Left hindlimb (tissue), 1 donor: ENCODE measurements at regions not wholly inside any gene's neighbourhood (a gene's known extent, or its start where the extent isn't known, plus 50 kb on each side); places are given as distances from the start of the nearest gene placed in this dataset.
"Not testable (repeated sequence)": the region's sequence is repeated elsewhere in the genome, so short reads cannot be mapped to it uniquely, and the experiment has no call there.

ENCODE experiments used
- DNase-seq: peaks from one replicate; pipeline ENCODE4 v3.0.0-alpha.2; 2018

DNA sequence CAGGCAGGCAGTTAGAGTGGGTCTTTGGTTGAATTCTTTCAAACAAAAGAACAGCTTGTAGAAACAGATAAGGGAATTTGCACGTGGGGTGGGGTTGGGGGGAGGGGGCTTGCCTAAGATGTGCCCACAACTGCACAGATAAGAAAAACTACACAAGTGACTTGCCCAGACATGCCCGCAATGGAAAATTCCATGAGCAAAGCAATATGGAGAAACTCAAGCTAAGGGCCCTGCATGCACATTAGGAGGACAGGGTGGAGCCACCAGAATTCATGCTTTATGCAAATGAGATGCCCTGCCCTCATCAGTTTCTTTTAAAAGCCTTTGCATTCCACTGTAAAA lies 755.6 kb upstream of the MIR17HG start:
- no peak for DNase-seq

DNA sequence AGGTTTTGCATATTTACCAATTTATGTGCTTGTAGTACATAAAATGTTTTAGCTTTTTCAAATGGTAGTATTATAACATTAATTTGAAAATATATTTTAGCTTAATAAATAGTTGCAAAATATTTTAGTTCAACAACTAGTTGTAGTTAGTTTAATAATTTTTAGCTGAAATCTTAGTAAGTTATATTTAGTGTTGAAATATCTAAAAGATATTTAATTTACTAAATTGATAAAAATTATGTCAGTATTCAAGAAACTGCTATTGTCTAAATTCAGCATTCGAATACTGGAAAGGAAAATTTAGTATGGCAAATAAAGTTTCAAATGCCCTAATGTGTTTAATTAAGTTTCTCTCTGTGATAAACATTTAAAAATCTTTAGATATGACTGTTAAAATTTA lies 754.5 kb upstream of the MIR17HG start:
- DNase-seq = no peak

DNA sequence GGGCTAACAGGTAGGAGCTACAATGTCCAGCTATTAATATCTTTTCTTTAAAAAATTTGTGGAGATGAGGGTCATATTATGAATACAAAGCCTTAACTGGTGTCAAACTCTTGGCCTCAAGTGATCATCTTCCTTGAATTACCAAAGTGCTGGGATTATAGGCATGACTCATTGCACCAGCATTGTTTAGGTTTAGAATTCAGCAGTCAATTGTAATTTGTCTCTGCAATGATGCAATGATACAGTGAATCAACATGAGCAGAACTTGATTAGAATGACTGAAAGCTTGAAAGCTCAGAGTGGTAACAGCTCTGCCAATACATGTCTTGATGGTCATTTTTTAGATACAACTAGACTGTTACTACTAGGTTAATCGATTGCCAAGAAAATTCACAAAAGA lies 752.8 kb upstream of the MIR17HG start:
- DNase-seq = no peak

DNA sequence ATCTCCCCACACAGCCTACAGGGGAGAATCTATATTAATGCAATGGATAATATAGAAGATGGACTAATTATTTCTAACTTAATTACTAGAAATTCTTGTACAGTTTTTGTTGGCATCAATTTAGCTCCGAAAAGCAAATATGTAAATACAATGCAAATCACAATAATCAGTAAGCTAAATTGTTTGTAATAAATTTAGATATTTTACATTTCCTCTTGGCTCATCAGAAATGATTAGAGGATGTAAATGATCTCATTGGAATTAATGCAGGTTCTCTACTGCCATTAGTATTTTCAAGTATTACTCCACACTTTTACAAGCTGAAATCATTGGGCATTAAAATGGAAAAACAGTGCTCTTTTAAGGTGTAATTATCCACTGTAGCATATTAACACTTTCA lies 741.8 kb upstream of the MIR17HG start:
- no peak for DNase-seq

DNA sequence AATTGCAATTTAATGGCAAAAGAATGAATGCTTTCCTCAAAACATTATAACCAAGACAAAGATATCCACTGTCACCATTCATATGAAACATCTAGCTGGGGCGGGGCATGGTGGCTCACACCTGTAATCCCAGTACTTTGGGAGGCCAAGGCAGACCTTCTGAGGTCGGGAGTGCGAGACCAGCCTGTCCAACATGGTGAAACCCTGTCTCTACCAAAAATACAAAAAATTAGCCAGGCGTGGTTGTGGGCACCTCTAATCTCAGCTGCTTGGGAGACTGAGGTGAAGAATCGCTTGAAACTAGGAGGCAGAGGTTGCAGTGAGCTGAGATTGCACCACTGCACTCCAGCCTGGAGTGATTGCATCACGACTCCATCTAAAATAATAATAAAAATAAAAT lies 740.6 kb upstream of the MIR17HG start:
- DNase-seq = not testable (repeated sequence)

DNA sequence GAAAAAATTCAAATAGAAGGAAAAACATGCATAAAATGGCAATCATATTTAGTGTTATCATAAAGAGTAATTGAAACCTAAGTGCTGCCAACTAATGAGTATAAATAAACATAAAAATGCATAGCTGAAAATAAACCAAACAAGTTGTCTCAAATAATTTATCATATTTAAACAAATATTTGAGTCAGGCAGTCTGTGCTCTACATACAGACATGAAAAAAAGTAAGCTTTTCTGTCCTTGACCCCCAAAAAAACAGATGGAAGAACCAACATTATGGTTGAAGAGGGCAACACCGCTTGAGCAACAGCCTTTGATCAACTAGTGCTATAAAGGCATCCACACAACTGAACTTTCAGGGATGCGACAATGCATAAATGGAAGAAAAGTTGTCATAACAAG lies 735.1 kb upstream of the MIR17HG start:
- no peak for DNase-seq

DNA sequence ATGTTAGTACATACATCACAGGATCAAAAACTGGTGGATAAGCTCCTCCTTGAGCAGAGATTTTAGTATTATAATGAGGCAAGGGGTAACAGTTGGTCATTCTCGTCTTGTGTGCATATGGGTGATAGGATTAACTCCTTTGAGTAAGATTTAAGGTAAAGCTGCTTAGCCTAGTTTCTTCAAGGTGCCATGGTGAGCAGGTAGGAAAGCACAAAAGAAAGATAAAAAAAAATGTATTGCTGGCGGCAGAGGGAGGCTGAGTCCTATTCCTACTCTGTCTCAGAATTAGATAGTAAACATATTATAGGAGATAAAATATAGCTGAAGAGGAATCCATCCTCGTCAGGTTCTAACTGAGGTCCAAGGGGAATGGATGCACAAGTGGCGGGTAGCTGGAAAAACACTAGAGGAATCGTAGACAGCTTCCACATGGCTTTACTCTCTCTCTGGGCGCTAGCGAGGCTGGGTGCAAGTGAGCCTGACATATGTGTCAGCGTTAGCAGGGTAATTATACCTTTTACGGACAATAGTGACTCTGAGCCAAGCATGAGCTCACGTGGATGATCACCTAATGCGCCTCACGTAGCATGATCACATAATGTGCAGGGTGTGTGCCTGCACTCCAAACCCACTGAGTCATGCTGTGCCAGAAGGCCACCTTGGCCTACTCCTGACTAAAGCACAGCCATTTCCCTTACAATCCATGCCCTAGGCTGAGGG lies 734.3 kb upstream of the MIR17HG start:
- DNase-seq = no peak

DNA sequence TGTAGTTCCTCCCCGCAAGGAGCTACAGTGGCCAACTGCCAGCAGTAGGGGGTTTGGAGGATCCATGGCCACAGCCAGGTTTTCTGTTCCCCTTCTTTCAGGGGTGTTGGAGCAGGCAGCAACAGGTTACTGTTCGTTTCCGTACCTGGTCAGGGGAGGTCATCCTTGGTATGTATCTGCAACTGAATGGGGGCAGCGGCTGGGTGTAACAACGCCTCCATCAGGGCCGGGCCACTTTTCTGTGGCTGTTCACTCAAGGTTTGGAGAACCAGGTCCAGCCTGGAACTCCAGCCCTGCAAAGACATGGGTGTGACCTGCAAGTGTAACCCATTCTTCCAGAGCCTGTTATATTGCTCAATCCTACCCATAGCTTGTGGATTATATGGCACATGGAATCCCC lies 732.3 kb upstream of the MIR17HG start:
- no peak for DNase-seq

DNA sequence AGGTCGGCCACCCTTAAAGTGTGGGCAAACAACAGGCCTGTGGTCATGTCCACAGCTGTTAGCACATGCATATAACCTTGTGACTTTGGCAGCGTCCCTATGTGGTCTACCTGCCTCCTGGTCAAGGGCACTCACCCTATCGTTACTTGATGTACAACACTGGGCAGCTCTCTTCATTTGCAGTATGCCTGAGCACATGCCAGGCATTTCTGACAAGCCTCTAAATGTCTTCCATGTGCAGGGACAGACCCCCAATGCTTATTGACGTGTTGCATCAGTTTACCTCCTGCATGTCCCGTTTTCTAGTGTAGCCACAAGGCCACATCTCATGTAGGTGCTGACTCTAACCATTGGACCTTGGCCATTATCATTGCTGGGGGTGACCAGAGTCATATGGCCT lies 731.7 kb upstream of the MIR17HG start:
- no peak for DNase-seq

DNA sequence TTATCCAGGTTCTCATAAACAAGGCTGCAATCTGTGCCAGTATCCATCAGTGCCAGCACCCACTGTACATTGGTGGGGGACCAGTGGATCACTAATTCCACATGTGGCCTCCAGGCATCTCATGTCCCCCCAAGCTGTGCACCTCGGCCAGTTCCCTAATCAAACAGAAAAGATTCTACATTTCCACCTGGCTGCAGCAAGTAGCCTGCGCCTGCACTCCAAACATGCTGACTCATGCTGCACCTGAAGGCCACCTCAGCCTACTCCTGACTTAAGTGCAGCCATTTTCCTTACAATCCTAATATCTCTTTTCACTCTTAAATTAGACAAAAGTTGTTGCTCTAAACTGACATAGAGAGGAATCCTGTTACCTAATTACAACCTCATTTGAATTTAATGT lies 729.4 kb upstream of the MIR17HG start:
- no peak for DNase-seq

DNA sequence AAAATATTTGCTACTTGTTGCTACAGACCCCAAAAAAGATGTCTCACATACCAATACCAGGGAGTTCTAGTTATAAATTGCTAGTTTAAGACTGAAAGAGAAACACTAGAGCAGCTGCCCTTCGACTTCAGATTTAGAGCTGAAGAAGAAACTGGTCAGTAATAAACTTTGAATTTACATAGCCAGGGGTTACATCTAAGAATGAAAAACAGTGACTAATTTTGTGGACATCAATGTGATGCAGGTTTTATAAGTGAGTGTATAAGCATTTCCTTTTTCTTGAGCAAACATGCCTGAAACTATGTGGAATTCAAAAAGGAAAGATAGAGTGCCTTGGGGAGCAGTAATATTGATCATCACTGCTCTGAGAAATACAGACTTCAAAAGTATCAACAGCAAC lies 724.9 kb upstream of the MIR17HG start:
- no peak for DNase-seq

DNA sequence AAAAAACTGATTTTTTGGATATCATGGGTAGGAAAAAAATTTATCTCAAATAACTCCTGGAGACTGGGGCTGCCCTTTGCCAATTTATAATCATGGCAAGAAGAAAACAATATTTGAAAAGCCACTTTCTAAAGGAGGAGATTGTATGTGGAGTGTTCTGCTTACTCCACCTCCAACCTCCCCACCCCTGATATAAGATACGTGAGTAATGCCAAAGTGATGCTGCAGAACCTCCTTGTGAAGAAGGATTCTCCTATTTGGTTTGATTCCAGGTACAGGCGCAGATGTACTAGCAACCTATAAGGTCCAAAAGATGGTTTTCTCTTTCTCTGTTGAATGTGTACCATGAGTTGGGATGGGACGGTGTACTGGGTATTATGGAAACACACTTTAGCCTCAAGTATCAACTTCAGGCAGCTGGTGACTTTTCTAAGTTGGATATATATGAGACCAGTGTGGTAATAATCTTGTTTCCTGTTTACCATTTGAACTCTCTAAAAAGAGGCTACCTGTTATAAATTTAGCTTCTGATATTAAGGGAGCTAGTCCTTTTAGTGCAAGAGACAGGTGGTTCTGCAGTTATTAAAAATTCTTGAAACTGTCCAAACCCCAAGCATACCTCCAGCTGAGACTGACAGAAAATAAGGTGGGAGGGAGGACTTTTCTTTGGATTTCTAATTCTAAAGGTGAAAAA lies 724.0 kb upstream of the MIR17HG start:
- no peak for DNase-seq

DNA sequence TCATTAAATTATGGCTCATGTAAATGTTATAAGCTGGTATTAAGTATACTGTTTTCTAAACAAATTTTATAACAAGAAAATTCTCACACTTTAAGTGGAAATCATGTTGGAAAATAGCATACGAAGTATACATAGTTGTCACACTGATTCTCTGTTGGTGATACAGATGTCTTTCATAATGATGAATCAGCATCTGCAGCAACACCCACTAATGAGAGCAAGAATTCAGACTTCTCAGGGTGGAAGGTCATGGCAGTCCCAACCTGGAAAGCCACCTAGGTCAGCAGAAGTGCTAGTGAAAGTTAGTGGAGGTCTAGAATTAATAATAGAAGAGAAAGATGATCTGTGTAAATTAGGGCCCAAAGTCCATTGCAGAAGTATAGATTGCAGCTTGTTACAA lies 719.7 kb upstream of the MIR17HG start:
- DNase-seq = no peak

DNA sequence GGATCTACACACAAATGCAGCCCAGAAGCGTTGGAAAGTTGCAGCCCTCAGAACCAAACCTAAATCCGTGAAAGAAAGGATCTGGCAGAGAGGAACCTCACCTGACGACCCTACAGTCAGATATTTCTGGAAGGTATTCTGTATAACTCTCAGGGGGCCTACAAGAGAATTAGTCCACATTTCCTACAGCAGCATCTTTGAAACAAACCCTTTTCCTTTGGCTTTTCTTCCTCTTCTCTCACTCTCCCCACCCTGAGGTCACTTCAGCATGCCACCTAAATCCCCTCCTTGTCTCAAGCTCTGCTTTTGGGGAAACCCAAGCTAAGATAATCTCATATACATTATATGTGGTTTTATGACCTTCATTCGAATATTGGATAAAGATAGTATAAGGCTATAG lies 719.0 kb upstream of the MIR17HG start:
- DNase-seq = no peak

DNA sequence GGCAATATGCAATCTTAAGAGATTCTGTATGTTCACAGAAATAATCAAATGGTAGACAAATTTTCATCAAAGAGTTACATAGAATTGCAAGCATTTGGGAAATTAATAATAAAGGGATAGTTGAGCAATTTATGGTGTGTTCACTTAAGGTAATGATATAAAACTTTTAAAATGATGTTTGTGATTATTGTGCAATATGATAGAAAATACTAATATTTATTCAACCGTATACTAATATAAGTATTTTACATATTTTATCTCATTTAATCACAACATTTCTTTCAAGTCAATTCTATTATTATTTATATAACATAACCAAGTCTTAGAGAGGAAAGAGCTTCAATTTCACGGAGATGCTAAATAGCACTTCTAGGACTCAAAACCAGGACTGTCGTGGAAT lies 716.8 kb upstream of the MIR17HG start:
- no peak for DNase-seq

DNA sequence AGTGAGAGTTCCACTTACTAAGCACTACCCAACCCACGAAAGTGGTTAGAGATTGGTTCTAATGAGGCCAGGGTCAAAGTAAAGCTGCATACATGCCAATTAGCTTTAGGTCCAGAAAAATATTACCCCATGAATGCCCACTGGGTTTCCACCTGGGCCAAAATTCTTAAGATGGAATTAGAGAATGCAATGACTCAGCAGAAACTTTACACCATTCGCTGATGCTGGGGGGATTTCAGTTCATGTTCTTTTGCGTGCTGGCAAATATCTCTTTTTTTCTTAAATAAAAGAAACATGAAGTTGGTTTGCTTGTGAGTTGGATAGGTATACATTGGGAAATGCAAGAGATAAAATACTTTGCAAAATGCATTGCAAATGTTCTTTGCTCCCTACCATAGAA lies 715.3 kb upstream of the MIR17HG start:
- no peak for DNase-seq

DNA sequence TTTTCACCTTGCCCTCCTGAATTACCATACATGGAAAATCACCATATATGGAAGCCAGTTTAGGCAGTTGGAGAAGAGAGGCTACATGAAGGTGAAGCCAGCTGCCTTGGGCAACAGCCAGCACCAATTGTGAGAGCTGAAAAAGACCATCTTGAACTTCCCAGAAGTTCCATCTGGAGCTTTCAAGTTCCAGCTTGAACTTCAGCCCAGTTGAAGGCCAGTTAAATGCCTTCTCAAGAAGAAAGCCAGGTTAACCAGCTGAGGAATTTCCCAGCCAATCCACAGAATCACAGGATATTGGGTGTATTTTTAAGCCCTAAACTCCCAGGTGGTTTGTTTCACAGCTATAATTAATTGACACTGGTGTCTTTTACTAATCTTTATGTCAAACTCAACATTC lies 713.6 kb upstream of the MIR17HG start:
- DNase-seq = no peak

DNA sequence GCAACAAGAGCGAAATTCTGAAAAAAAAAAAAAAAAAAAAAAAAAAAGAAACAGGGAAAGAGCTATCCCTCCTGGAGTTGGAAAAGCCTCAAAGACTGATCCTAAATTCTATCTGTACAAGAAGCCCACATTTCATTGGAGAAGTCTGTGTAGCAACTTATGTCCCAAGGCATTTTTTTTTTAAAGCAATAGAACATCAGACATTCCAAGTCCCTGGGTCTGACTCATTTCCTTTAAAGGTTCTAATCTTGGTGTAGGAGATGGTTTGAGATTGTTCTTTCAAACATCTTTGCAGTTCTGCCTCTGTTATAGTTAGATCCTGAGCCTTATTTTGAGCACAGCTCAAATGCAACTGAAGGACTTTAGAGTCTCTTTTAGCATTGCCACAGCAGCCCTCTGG lies 706.5 kb upstream of the MIR17HG start:
- DNase-seq = no peak

DNA sequence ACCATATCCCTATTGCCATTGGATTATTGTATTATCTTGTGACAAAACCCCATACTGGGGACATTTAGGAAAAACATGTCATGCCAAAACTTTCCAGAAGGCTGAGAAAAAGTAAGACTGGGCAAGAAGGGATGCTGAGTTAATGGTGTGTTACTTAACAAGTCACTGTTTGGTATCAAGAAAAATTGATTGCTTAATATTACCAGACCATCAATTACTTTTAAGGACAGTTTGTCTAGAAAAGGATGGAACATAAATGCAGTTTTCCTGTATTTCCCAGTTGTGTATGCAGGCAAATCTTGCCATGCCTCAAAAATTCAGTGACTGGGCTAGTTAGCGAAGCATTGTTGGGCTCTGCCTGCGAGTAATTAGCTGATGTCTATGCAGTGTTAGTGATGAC lies 705.6 kb upstream of the MIR17HG start:
- no peak for DNase-seq

DNA sequence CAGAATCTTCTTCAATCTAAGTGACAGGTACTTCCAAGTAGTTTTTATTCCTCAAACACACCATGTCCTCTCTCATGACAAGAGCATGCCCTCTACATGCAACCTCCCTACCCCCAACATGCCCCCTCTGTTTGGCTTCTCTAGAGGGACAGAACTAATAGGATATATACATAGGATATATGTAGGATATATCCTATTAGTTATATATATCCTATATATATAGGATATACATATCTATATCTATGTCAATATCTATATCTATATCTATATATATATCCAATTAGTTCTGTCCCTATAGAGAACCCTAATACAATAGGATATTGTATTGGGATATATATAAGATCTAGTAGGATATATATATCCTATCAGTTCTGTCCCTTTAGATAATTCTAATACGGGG lies 701.9 kb upstream of the MIR17HG start:
- DNase-seq = no peak

DNA sequence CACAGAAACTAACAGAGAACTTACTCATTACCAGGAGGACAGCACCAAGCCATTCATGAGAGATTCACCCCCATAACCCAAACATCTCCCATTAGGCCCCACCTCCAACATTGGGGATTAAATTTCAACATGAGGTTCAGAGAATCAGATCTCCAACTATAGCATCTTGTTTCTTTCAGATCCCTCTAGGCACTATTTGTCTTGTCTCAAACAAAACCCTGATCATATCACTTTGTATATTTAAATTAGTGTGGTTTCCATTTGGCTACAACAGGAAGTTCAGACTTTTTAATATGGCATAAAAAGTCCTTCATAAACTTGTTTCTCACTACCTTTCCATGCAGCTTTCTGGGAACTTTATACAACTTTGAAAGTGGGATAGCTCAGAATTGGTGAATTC lies 699.0 kb upstream of the MIR17HG start:
- DNase-seq = no peak

DNA sequence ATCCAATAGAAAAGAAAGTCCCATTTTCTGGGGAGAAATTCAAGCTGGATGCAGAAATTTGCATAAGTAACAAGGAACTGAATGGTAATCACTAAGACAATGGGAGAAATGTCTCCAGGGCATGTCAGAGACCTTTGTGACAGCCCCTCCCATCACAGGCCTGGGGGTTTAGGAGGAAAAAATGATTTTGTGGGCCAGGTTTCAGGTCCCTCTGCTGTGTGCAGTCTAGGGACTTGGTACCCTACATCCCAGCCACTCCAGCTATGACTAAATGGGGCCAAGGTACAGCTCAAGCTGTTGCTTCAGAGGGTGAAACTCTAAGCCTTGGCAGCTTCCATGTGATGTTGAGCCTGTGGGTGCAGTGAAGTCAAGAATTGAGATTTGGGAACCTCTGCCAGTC lies 695.5 kb upstream of the MIR17HG start:
- no peak for DNase-seq

DNA sequence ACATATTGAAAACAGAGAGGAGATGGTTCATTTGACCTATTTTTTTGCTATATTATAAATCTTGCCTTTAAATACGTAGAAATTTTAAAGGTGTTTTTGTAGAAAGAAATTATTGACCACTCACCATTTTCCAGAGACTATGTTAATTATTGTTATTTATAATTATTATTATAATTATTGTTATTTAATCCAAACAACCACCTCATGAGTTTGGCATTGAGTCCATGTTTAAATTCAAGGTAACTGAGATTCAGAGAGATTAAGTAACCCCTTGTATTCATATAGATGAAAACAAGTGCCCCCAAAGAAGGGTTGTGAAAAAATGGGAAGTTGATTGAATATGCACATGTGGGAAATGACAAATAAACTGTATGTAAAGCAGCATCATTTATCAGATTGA lies 692.5 kb upstream of the MIR17HG start:
- DNase-seq = no peak

DNA sequence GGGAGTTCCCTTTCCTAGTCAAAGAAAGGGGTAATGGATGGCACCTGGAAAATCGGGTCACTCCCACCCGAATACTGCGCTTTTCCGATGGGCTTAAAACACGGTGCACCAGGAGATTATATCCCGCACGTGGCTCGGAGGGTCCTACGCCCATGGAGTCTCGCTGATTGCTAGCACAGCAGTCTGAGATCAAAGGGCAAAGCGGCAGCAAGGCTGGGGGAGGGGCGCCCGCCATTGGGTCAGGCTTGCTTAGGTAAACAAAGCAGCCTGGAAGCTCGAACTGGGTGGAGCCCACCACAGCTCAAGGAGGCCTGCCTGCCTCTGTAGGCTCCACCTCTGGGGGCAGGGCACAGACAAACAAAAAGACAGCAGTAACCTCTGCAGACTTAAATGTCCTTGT lies 683.3 kb upstream of the MIR17HG start:
- DNase-seq = not testable (repeated sequence)

DNA sequence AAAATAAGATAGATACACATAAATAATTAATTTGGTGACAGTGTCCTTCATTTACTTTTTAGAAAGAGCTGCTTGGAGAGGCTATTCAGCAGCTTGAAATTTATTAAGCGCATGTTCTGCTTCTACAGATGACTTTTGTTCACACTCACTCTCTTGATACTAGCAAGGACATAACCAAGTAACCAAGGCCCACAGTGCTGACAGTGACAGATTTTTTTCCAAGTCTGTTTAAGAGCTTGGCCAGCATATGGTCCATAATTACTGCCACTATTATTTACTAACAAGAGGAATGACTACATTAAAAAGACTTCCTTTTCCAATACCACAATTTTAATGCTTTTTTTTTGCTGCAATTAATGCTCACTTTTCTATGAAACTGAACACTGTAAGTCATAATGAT lies 673.7 kb upstream of the MIR17HG start:
- DNase-seq = no peak
